RWPE2 (cell line): ENCODE measurements at regions not wholly inside any gene's neighbourhood (a gene's known extent, or its start where the extent isn't known, plus 50 kb on each side); places are given as distances from the start of the nearest gene placed in this dataset.
"Not testable (repeated sequence)": the region's sequence is repeated elsewhere in the genome, so short reads cannot be mapped to it uniquely, and the experiment has no call there.

Experiments used
- ATAC-seq: fragments of 200-7000 bp; cut with Tn5 transposase; 3 replicates; pipeline ENCODE4 v1.9.1; 2021; ENCODE audit warnings: low read depth
- DNase-seq: peaks from one replicate; pipeline ENCODE4 v3.0.0-alpha.2; 2020; ENCODE audit warnings: low spot score
- H3K27ac ChIP-seq: fragments of 450-650 bp; 2 replicates; pipeline ENCODE4 v1.5.1; 2017; ENCODE audit warnings: mild to moderate bottlenecking; ENCODE audit not compliant: poor library complexity, severe bottlenecking
- H3K27me3 ChIP-seq: fragments of 250-450 bp; sonication (Bioruptor Pico); 2 replicates; pipeline ENCODE4 v1.5.1; 2021; ENCODE audit warnings: mild to moderate bottlenecking, moderate library complexity; ENCODE audit not compliant: insufficient read depth, poor library complexity, severe bottlenecking
- H3K36me3 ChIP-seq: fragments of 250-450 bp; sonication (Bioruptor Pico); 2 replicates; pipeline ENCODE4 v1.5.1; 2020; ENCODE audit warnings: low read depth, mild to moderate bottlenecking, moderate library complexity
- H3K4me1 ChIP-seq: fragments of 250-450 bp; sonication (Bioruptor Pico); 2 replicates; pipeline ENCODE4 v1.5.1; 2021; ENCODE audit warnings: mild to moderate bottlenecking, moderate library complexity; ENCODE audit not compliant: insufficient read depth, poor library complexity, severe bottlenecking
- H3K4me3 ChIP-seq: fragments of 250-450 bp; sonication (Bioruptor Pico); 2 replicates; pipeline ENCODE4 v1.5.1; 2021; ENCODE audit warnings: mild to moderate bottlenecking, moderate library complexity; ENCODE audit not compliant: severe bottlenecking
- H3K9me3 ChIP-seq: fragments of 250-450 bp; sonication (Bioruptor Pico); 2 replicates; pipeline ENCODE4 v1.5.1; 2021; ENCODE audit warnings: mild to moderate bottlenecking, moderate library complexity; ENCODE audit not compliant: severe bottlenecking

- DNase-seq, H3K27me3 ChIP-seq, ATAC-seq, H3K27ac ChIP-seq, H3K4me3 ChIP-seq, H3K9me3 ChIP-seq, H3K36me3 ChIP-seq, H3K4me1 ChIP-seq: not testable (repeated sequence)
Observed at GRCh38 chr7:63591249-63591648, 407.4 kb upstream of the ZNF722 start.

DNA sequence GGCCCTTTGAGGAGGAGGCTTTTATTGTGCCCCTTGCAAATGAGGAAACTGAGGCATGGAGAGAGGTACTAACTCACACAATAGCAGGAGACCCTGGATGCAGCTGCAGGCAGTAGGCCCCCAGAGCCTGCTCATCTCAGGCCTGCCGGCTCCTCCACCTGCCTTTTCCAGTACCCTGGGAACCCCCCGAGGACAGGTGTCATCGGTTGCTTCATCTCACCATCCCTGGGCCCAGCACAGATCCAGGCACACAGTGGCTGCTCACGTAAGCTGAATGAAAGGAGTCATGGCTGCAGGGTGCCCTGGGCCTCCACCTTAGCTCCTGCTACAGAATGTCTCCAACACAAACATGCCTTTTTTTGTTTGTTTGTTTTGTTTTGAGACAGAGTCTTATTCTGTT lies 394.8 kb upstream of the ZNF722 start:
- not testable (repeated sequence) for DNase-seq, H3K4me3 ChIP-seq, ATAC-seq, H3K9me3 ChIP-seq, H3K27me3 ChIP-seq, H3K27ac ChIP-seq, H3K36me3 ChIP-seq, H3K4me1 ChIP-seq

GRCh38 chr7:63604853-63605252 lies 393.8 kb upstream of the ZNF722 start:
- not testable (repeated sequence) for H3K36me3 ChIP-seq, H3K4me1 ChIP-seq, DNase-seq, H3K27ac ChIP-seq, ATAC-seq, H3K27me3 ChIP-seq, H3K9me3 ChIP-seq, H3K4me3 ChIP-seq

DNA sequence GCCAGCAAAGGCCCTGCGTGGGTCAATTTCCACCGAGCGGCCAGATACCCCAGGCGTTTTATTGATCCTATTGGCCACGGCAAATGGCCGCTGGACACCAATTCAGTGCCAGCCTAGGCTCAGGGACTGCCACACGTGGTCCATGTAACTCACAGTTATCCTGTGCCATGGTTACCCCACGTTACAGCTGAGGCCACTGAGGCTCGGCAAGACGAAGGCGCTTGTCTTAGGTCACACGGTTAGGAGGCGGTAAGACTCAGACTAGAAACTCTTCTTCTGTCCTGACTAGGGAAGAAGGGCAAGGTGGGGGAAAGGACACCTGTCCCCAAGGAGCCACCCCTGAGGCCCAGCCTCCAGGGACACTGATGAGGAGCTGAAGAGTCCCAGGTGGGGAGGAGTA lies 381.1 kb upstream of the ZNF722 start:
- not testable (repeated sequence) for DNase-seq, H3K27ac ChIP-seq, H3K4me3 ChIP-seq, H3K9me3 ChIP-seq, H3K36me3 ChIP-seq, H3K27me3 ChIP-seq, ATAC-seq, H3K4me1 ChIP-seq

DNA sequence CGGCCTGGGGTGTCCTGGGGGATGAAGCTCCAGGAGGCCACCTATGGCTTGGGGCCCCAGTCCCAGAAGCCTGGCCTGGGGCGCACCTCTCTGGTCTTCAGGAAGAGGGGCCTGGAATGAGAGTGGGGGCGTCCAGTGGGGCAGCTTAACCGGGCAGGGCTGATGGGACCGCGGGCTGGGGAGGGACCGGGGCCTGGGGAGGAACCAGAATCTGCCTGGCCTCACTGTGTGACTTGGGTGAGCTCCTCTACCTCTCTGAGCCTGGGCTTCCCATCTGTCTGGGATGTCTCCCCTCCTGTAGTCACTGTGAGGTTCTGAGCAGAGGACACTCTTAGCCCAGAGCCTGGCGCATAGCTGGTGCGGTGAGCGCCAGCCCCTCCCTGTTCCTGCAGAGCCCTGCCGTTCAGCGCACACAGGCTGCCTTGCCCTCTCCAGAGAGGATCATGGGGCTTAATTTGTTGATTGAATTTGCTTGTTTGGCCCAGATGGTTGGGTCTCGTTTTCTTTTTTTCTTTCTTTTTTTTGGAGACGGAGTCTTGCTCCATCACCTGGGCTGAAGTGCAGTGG lies 378.4 kb upstream of the ZNF722 start:
- DNase-seq, H3K27me3 ChIP-seq, H3K4me1 ChIP-seq, H3K27ac ChIP-seq, H3K9me3 ChIP-seq, H3K36me3 ChIP-seq, ATAC-seq, H3K4me3 ChIP-seq: not testable (repeated sequence)

DNA sequence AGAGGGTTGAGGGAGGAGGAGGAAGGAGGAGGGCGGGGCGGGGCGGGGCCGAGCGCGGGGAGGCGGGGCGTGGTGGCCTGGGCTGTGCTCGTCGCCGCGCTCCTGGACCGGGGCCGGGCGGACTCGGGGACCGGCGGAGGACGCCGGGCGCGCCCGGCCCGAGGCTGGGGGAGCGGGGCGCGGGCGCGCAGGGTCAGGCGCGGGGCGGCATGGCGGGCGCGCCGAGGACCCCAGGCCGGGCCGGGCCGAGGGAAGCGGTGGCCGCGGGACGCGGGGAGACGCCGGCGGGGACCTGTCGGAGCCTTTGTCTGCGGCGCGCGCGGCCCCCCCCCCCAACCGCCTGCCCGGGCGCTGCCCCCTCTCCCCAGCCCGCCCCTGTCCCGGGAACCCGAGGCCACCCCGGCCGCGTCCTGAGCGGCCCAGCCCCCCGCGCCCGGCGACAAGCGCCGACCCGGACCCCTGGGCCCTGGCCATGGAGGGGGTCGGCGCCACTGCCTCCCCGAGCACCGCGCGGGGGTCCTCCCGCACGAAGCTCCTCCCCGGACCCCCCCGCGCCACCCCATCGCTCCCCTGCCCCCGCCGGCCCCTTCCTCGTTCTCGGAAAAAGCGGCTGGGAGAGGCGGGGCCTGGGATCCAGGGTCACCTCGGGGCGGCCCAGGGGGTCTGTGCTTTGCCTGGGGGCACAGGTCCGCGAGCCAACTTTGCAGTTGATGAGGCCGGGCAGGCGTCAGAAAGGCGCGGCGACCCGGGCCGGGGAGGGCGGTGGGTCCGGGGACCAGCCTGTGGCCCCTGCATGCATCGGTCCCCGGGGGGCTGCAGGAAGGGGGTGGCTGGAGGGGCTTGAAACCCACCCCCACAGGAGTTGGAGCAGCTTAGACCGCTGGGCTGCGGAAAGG lies 370.8 kb upstream of the ZNF722 start:
- not testable (repeated sequence) for H3K9me3 ChIP-seq, H3K27ac ChIP-seq, H3K27me3 ChIP-seq, H3K4me1 ChIP-seq, H3K4me3 ChIP-seq, ATAC-seq, H3K36me3 ChIP-seq, DNase-seq

DNA sequence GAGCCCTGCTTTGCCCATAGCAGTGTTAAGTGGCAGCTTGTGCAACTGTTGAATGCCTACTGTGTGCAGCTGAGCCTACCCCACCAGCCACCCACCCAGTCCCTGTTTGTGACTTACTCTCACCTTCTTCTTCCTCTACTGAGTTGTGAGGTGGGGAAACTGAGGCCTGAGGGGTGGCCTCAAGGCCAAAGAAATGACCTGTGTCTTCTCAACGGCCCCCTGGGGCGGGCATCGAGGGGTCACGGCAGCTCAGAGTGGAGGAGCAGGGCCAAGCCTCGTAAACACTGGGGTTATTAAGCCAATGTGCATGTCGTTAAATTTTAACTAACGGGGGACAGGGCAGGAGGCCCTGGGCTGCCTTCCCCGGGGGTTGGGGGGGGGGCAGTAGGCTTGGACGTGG lies 369.6 kb upstream of the ZNF722 start:
- H3K27ac ChIP-seq, ATAC-seq, H3K27me3 ChIP-seq, H3K36me3 ChIP-seq, H3K4me3 ChIP-seq, H3K9me3 ChIP-seq, DNase-seq, H3K4me1 ChIP-seq: not testable (repeated sequence)

DNA sequence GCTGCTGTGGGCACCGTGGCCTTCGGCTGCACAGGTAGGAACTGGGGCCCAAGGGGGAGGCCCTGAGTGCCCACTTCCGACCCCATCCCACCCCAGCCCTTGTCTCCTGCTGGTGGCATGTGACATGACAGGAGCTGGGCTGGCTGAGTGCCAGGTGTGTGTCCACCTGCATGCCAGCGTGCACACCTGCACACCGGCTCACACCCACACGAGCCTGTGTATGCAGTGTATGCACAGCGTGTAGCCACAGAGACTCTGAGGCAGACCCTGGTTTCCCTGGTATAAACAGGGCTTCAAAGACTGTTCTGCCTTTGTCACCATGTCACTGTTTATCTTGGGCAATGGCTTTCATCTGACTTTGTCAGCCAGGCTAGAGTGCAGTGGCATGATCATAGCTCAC lies 362.1 kb upstream of the ZNF722 start:
- H3K36me3 ChIP-seq, H3K4me1 ChIP-seq, H3K4me3 ChIP-seq, H3K27ac ChIP-seq, DNase-seq, ATAC-seq, H3K9me3 ChIP-seq, H3K27me3 ChIP-seq: not testable (repeated sequence)

- H3K4me1 ChIP-seq, H3K27me3 ChIP-seq, H3K27ac ChIP-seq, DNase-seq, H3K9me3 ChIP-seq, H3K36me3 ChIP-seq, ATAC-seq, H3K4me3 ChIP-seq: not testable (repeated sequence)
Observed at GRCh38 chr7:63665553-63665952, 333.1 kb upstream of the ZNF722 start.

- not testable (repeated sequence) for H3K4me1 ChIP-seq, H3K27me3 ChIP-seq, H3K9me3 ChIP-seq, DNase-seq, H3K27ac ChIP-seq, ATAC-seq, H3K36me3 ChIP-seq, H3K4me3 ChIP-seq
Observed at GRCh38 chr7:63691408-63691807, 307.2 kb upstream of the ZNF722 start.

DNA sequence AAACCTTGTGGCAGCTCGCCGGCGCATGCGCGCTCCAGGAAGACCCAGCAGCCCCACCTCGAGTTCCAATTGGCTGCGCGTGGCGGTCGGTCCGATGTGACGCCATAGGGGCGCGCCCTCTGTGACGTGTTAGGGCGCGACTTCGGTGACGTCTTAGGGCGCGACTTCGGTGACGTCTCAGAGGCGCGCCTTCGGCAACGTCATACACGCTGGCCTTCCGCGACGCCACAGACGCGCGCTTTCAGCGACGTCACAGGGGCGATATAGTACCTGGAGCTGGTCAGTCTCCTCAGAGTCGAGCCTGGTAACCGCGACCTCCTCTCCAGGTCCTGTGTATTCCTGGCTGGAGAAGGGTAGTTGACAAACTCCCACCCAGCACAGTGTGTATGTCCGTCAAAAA lies 304.4 kb upstream of the ZNF722 start:
- not testable (repeated sequence) for ATAC-seq, H3K4me3 ChIP-seq, H3K27me3 ChIP-seq, DNase-seq, H3K27ac ChIP-seq, H3K36me3 ChIP-seq, H3K4me1 ChIP-seq, H3K9me3 ChIP-seq
